HFFc6 (cell line): ENCODE measurements at regions not wholly inside any gene's neighbourhood (a gene's known extent, or its start where the extent isn't known, plus 50 kb on each side); places are given as distances from the start of the nearest gene placed in this dataset.

Experiments used
- DNase-seq: peaks from one replicate; pipeline ENCODE4 v3.0.0-alpha.2; 2018
- H3K27ac Mint-ChIP-seq: 2 replicates; pipeline ENCODE4 v1.8.0; 2020; ENCODE audit warnings: mild to moderate bottlenecking, mixed read lengths
- H3K27me3 Mint-ChIP-seq: 2 replicates; pipeline ENCODE4 v1.8.0; 2021; ENCODE audit warnings: mild to moderate bottlenecking, moderate library complexity, mixed read lengths; ENCODE audit not compliant: insufficient read depth
- H3K36me3 Mint-ChIP-seq: 2 replicates; pipeline ENCODE4 v1.8.0; 2021; ENCODE audit warnings: low read depth, mixed read lengths
- H3K4me1 Mint-ChIP-seq: 2 replicates; pipeline ENCODE4 v1.8.0; 2020; ENCODE audit warnings: low read depth, mixed read lengths
- H3K4me3 Mint-ChIP-seq: 2 replicates; pipeline ENCODE4 v1.8.0; 2020; ENCODE audit warnings: mild to moderate bottlenecking, moderate library complexity, mixed read lengths
- H3K9me3 Mint-ChIP-seq: 2 replicates; pipeline ENCODE4 v1.8.0; 2020; ENCODE audit warnings: mild to moderate bottlenecking, mixed read lengths
- CTCF ChIP-seq: fragments of 200-600 bp; sonication (generic); IDR thresholded peaks from 2 replicates; pipeline ENCODE4 v1.5.0; 2021; ENCODE audit warnings: antibody characterized with exemption, mild to moderate bottlenecking

DNA sequence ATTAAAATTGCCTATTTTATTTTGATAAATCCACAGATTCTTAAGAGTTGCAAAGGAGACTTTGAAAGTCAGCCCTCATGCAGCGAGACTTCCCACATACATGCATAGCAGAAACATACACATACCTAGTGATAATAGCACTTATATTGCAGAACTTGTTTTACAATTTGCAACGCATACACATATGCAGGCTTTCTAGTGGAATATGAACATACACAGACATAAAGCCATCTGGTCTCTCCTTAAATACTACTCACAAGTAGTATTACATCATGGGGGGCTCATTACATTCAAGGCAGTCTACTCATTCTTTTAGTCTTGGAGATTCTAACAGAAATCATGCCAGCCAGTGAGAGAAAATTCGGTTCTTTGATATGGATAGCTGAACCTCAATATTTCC lies 295.1 kb upstream of the RND3 start:
- H3K9me3 Mint-ChIP-seq: no peaks in the 10 kb centered on the region
- no peak overlapping the region for H3K27ac Mint-ChIP-seq
- H3K4me3 Mint-ChIP-seq: no peak overlapping the region
- no peak for DNase-seq
- H3K27me3 Mint-ChIP-seq: no peaks in the 10 kb centered on the region
- no peaks in the 10 kb centered on the region; the same call in 1 of the 2 replicates for H3K4me1 Mint-ChIP-seq
- H3K36me3 Mint-ChIP-seq: no peaks in the 10 kb centered on the region
- TF ChIP-seq CTCF: no peak

DNA sequence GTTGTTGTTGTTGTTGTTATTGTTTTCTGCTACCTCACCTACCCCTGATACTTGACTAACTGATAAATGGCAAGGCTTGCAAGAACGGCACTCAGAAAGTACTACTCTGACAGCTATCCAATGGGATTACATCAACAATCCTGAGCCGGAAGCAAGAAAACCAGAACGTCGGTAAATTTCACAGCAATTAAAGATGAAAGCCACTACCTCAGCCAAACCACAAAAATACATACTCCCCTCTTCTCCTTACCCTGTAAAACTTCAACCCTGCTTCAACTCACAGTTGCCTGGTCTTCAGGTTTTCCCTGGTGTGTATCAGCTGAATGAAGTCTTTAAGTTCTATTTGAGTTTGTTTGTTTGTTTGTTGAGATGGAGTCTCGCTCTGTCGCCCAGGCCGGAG lies 293.7 kb upstream of the RND3 start:
- Mint-ChIP-seq H3K4me3 (no peak overlapping the region), H3K36me3 (no peaks in the 10 kb centered on the region), H3K9me3 (no peaks in the 10 kb centered on the region), H3K27ac (no peak overlapping the region), H3K27me3 (no peaks in the 10 kb centered on the region), H3K4me1 (no peaks in the 10 kb centered on the region; the same call in 1 of the 2 replicates)
- no peak for DNase-seq
- no peak for TF ChIP-seq CTCF

DNA sequence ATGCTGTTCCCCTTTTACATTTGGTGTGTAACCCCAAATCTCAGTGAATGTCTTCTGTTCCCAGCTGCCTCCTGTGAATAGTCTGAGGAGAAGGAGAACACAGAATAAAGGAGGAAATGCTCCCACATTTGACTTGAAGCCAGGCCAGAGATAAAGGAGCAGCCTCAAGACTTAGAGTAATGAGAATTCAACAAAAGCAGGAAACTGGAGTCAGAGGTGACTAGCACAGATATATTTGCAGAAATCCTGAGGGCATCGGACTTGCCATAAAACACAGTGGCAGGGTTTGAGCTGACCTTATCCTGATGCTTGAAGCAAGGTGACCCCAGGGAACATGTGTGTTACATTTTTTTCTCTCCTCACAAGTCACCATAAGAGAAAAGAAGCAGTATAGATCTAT lies 291.4 kb upstream of the RND3 start:
- Mint-ChIP-seq H3K36me3 (no peaks in the 10 kb centered on the region), H3K4me1 (no peaks in the 10 kb centered on the region; the same call in 1 of the 2 replicates), H3K4me3 (no peak overlapping the region), H3K27me3 (no peaks in the 10 kb centered on the region), H3K9me3 (no peaks in the 10 kb centered on the region), H3K27ac (no peak overlapping the region)
- no peak for TF ChIP-seq CTCF
- DNase-seq: no peak

- Mint-ChIP-seq H3K27me3 (no peaks in the 10 kb centered on the region), H3K27ac (no peak overlapping the region), H3K4me1 (no peaks in the 10 kb centered on the region), H3K4me3 (no peak overlapping the region), H3K9me3 (no peaks in the 10 kb centered on the region), H3K36me3 (no peaks in the 10 kb centered on the region)
- no peak for TF ChIP-seq CTCF
- no peak for DNase-seq
Observed at GRCh38 chr2:150769421-150769820, 282.0 kb upstream of the RND3 start.

- no peak for TF ChIP-seq CTCF
- Mint-ChIP-seq H3K36me3 (no peaks in the 10 kb centered on the region), H3K27ac (no peak overlapping the region), H3K4me1 (no peaks in the 10 kb centered on the region), H3K9me3 (no peaks in the 10 kb centered on the region), H3K27me3 (no peaks in the 10 kb centered on the region), H3K4me3 (no peak overlapping the region)
- no peak for DNase-seq
Observed at GRCh38 chr2:150767991-150768746, 280.7 kb upstream of the RND3 start.
